ENCODE measurements at regions not wholly inside any gene's neighbourhood (a gene's known extent, or its start where the extent isn't known, plus 50 kb on each side); places are given as distances from the start of the nearest gene placed in this dataset.

- TF ChIP-seq CTCF (IDR thresholded peaks at IDR 0.05) = no peak
- TF ChIP-seq EZH2 (IDR thresholded peaks at IDR 0.05) = no peak
- TF ChIP-seq EZH2phosphoT487 (IDR thresholded peaks at IDR 0.05) = no peak
Measured at GRCh38 chr3:101142160-101142559, 148.9 kb upstream of the ABI3BP start.

All from neural progenitor cell (in vitro differentiated cells).